ENCODE measurements at regions not wholly inside any gene's neighbourhood (a gene's known extent, or its start where the extent isn't known, plus 50 kb on each side); places are given as distances from the start of the nearest gene placed in this dataset.

- CTCF ChIA-PET: no interaction called here
- H3K4me1 Mint-ChIP-seq: no peaks in the 10 kb centered on the region
- no peak overlapping the region for H3K4me3 Mint-ChIP-seq
- DNase-seq: no peak
- H3K27me3 Mint-ChIP-seq: no peaks in the 10 kb centered on the region
- no peaks in the 10 kb centered on the region for H3K9me3 Mint-ChIP-seq
- H3K36me3 Mint-ChIP-seq (ENCODE audit: low read depth): no peaks in the 10 kb centered on the region
- no peak overlapping the region for H3K27ac Mint-ChIP-seq
- POLR2A ChIA-PET: no interaction called here
These were observed 573.6 kb downstream of the INSC start for GRCh38 chr11:15688351-15688792.

DNA sequence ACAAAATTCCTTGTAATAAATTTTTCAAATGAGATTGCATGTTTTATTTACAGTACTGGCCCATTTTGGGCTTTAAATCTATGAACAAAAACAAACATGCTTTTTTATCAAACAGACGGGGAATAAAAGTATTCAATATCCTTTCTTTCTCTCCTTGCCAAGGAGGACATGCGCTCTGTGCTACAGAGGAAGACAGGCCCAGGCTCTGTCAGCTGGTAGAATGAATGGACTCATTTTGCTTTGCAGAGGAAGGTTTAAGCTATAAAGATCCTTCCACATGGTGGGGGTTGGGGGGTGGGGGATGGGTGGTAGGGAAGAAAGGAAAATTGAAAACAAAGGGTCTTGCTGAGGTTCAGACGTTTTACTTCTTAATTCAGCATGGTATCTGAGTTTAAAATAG lies 575.6 kb downstream of the INSC start:
- no peaks in the 10 kb centered on the region for H3K9me3 Mint-ChIP-seq
- no peak overlapping the region for H3K4me3 Mint-ChIP-seq
- no peak overlapping the region for H3K27ac Mint-ChIP-seq
- no peaks in the 10 kb centered on the region for H3K27me3 Mint-ChIP-seq
- CTCF ChIA-PET: no interaction called here
- no peaks in the 10 kb centered on the region for H3K36me3 Mint-ChIP-seq (ENCODE audit: low read depth)
- no peaks in the 10 kb centered on the region for H3K4me1 Mint-ChIP-seq
- POLR2A ChIA-PET: no interaction called here
- DNase-seq: no peak

DNA sequence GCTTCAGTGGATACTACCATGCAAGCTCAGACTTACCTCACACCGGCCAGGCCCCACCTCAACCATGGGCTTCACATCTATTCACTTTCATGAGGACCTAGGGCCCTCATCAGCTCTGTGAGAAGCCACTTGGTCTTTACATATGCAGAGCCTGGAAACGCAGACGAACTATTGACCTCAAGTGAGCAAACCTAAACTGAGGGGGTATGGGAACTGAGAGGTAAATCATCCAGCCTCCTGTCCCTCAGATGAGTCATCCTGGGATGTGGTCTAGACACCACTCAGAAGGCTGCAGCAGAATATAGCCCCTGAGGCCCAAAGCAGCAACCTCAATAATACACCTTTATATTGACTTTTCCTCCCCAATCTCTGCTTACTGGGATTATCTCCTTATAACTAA lies 578.0 kb downstream of the INSC start:
- Mint-ChIP-seq H3K9me3 (no peaks in the 10 kb centered on the region), H3K4me1 (no peaks in the 10 kb centered on the region), H3K4me3 (no peak overlapping the region), H3K36me3 (ENCODE audit: low read depth) (no peaks in the 10 kb centered on the region), H3K27me3 (no peaks in the 10 kb centered on the region), H3K27ac (no peak overlapping the region)
- no peak for DNase-seq
- CTCF ChIA-PET: no interaction called here
- POLR2A ChIA-PET: no interaction called here

DNA sequence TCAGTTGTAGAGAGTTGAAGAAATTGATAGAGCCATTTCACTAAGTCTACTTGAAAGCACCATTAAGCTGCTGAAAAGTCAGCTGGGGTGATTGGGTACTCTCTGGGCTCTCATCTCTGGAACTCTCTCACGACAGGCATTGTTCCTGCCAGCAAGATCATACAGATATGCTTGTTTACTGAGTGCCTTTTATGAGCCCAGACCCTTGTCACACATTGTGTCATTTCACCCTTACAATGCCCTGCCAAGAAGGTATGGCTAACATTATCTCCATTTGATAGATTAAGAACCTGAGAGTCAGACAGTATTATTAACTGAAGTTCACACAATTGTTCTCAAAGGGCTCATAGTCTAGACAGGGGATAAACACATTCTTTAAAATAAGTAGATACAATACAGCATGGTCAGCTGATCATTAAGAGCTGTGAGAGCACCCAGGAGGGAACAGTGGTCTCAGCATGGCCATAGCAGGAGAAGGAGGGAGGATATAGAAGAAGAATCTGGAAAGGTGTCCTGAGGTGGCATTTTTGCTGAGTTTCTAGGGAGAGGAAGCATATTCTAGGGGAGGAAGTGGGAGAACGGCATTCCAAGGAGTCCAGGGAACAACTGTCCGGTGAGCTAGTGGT lies 580.5 kb downstream of the INSC start:
- ChIA-PET POLR2A (no interaction called here), CTCF (interaction anchor here (1.9 kb wide), 1 partner anchor 8 kb away, joined by 4 read pairs; no protein-coding TSS in a partner anchor)
- Mint-ChIP-seq H3K4me3 (no peak overlapping the region), H3K4me1 (no peaks in the 10 kb centered on the region), H3K27me3 (no peaks in the 10 kb centered on the region), H3K27ac (no peak overlapping the region), H3K9me3 (no peaks in the 10 kb centered on the region), H3K36me3 (ENCODE audit: low read depth) (no peaks in the 10 kb centered on the region)
- DNase-seq: no peak

GRCh38 chr11:15696069-15696468 lies 581.3 kb downstream of the INSC start:
- POLR2A ChIA-PET: no interaction called here
- no peak for DNase-seq
- H3K4me1 Mint-ChIP-seq: no peaks in the 10 kb centered on the region
- H3K27me3 Mint-ChIP-seq: no peaks in the 10 kb centered on the region
- H3K36me3 Mint-ChIP-seq (ENCODE audit: low read depth): no peaks in the 10 kb centered on the region
- H3K9me3 Mint-ChIP-seq: no peaks in the 10 kb centered on the region
- no peak overlapping the region for H3K27ac Mint-ChIP-seq
- H3K4me3 Mint-ChIP-seq: no peak overlapping the region
- CTCF ChIA-PET: interaction anchor here (1.9 kb wide), 1 partner anchor 7 kb away, joined by 4 read pairs; no protein-coding TSS in a partner anchor

DNA sequence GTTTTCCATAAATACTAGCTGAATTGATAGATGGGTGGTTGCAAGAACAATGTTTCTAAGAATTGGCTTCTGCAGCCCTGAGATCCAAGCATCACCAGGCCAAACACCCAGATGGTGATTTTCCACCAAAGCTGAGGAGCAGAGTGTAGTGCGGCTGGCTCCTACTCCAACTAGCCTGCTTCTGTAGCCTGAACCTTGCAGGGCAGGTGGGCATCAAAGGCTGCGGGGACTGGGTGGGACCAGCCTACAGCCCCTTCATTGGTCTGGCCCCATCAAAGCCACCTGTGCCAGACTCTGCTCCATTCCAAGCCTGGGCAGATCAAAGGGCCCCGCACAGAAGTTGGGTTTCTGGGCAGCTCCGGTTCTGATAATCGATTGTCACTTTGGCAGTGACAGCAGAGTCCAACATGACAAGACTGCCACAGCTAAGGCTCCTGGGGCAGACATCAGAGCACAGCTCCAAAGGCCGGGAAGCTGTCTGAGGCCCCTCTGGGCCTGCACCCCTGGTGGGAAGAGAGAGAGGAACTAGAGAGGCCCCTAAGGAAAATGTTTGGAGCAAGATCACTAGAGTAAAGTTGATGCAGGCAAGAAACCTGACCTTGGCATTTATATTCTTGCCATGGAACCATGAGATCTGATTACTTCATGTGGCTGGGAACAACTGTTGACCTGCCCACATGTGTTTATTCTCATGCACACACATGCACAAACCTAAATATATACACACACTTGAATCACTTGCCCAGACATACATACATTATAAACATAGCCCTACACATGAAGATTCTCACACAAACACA lies 582.9 kb downstream of the INSC start:
- H3K36me3 Mint-ChIP-seq (ENCODE audit: low read depth): no peaks in the 10 kb centered on the region
- H3K4me1 Mint-ChIP-seq: no peaks in the 10 kb centered on the region
- CTCF ChIA-PET: no interaction called here
- no peaks in the 10 kb centered on the region for H3K9me3 Mint-ChIP-seq
- no peaks in the 10 kb centered on the region for H3K27me3 Mint-ChIP-seq
- H3K27ac Mint-ChIP-seq: no peak overlapping the region
- no peak for DNase-seq
- POLR2A ChIA-PET: no interaction called here
- H3K4me3 Mint-ChIP-seq: no peak overlapping the region

DNA sequence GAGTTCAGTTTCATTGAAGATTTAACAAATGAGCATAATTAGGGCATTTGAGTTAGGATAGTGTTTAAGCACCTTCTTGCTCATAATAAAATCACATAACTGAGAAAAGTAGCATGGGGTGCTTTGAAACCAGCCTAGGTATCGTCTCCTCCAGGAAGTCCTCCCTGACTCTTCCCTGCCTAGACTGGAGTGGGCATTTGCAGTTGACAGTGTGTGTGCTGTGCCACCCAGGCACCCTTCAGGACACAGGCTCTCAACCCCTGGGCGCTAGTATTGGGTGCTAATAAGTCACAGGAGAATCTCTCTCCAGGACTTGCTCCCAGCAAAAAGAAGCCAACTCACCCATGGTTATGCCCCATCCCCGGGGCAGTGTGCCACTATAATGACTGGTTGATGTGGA lies 584.1 kb downstream of the INSC start:
- CTCF ChIA-PET: no interaction called here
- H3K27ac Mint-ChIP-seq: no peak overlapping the region
- no peaks in the 10 kb centered on the region for H3K9me3 Mint-ChIP-seq

GRCh38 chr11:15699978-15700377 lies 585.3 kb downstream of the INSC start:
- POLR2A ChIA-PET: no interaction called here
- CTCF ChIA-PET: no interaction called here

More for the DNA sequence above, 584.1 kb downstream of the INSC start:
- H3K27me3 Mint-ChIP-seq: no peaks in the 10 kb centered on the region
- POLR2A ChIA-PET: no interaction called here
- no peaks in the 10 kb centered on the region for H3K4me1 Mint-ChIP-seq
- no peaks in the 10 kb centered on the region for H3K36me3 Mint-ChIP-seq (ENCODE audit: low read depth)
- H3K4me3 Mint-ChIP-seq: no peak overlapping the region
- DNase-seq: no peak

GRCh38 chr11:15700456-15700855 lies 585.7 kb downstream of the INSC start:
- CTCF ChIA-PET: no interaction called here
- H3K27ac Mint-ChIP-seq: no peak overlapping the region

More at GRCh38 chr11:15699978-15700377, 585.3 kb downstream of the INSC start:
- Mint-ChIP-seq H3K27ac (no peak overlapping the region), H3K9me3 (no peaks in the 10 kb centered on the region), H3K4me3 (no peak overlapping the region), H3K27me3 (no peaks in the 10 kb centered on the region), H3K4me1 (no peaks in the 10 kb centered on the region), H3K36me3 (ENCODE audit: low read depth) (no peaks in the 10 kb centered on the region)
- DNase-seq: no peak

GRCh38 chr11:15704064-15704463 lies 589.3 kb downstream of the INSC start:
- POLR2A ChIA-PET: no interaction called here
- Mint-ChIP-seq H3K9me3 (no peaks in the 10 kb centered on the region), H3K4me1 (no peaks in the 10 kb centered on the region), H3K4me3 (no peak overlapping the region), H3K27me3 (no peaks in the 10 kb centered on the region), H3K27ac (no peak overlapping the region), H3K36me3 (ENCODE audit: low read depth) (no peaks in the 10 kb centered on the region)
- CTCF ChIA-PET: interaction anchor here (1.5 kb wide), 1 partner anchor 9 kb away, joined by 4 read pairs; no protein-coding TSS in a partner anchor
- DNase-seq: no peak

More at GRCh38 chr11:15700456-15700855, 585.7 kb downstream of the INSC start:
- H3K27me3 Mint-ChIP-seq: no peaks in the 10 kb centered on the region
- H3K4me3 Mint-ChIP-seq: no peak overlapping the region
- H3K9me3 Mint-ChIP-seq: no peaks in the 10 kb centered on the region
- H3K4me1 Mint-ChIP-seq: no peaks in the 10 kb centered on the region
- POLR2A ChIA-PET: no interaction called here
- DNase-seq: no peak
- H3K36me3 Mint-ChIP-seq (ENCODE audit: low read depth): no peaks in the 10 kb centered on the region

- no peaks in the 10 kb centered on the region for H3K36me3 Mint-ChIP-seq (ENCODE audit: low read depth)
- CTCF ChIA-PET: no interaction called here
- no peak overlapping the region for H3K4me3 Mint-ChIP-seq
- no peak for DNase-seq
- H3K27me3 Mint-ChIP-seq: no peaks in the 10 kb centered on the region
- POLR2A ChIA-PET: no interaction called here
- no peaks in the 10 kb centered on the region for H3K9me3 Mint-ChIP-seq
- H3K4me1 Mint-ChIP-seq: no peaks in the 10 kb centered on the region
- H3K27ac Mint-ChIP-seq: no peak overlapping the region
These were observed 589.8 kb downstream of the INSC start for GRCh38 chr11:15704556-15704955.

DNA sequence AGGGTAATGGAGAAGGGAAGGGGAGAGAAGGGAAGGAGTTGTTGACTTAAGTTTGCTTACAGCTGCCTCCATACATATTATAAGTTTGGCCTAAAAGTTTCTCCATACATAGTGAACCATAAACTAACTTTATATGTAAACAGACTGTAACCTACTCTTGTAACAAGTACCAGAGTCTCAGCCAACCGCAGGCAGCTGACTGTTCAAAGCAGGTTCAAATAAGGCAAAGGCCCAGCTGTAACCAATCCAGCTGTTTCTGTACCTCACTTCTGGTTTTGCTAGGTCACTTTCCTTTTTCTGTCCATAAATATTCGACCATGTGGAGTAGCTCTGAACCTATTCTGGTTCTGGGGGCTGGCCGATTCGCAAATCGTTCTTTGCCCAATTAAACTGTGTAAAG lies 591.2 kb downstream of the INSC start:
- Mint-ChIP-seq H3K4me1 (no peaks in the 10 kb centered on the region), H3K27ac (no peak overlapping the region), H3K27me3 (no peaks in the 10 kb centered on the region), H3K36me3 (ENCODE audit: low read depth) (no peaks in the 10 kb centered on the region), H3K4me3 (no peak overlapping the region), H3K9me3 (no peaks in the 10 kb centered on the region)
- DNase-seq: no peak
- CTCF ChIA-PET: no interaction called here
- POLR2A ChIA-PET: no interaction called here

DNA sequence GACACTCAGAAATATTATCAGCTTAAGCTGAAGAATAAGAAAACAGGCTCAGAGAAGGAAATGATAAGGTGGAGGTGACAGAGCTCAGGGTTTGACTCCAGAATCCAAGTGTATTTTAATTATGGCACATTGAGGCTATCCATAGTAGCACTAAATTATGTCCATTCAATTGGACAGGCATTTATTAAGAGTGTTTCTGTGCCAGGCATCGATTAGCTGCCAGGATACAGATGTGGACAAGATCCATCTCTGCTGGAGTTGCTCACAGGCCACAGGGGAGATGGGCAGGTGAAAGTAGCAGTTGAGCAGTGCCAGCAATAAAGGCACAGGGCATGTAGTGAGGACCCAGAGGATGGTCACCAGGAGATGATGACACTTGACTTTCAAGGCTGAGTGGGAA lies 592.5 kb downstream of the INSC start:
- Mint-ChIP-seq H3K4me3 (no peak overlapping the region), H3K4me1 (no peaks in the 10 kb centered on the region), H3K27ac (no peak overlapping the region), H3K36me3 (ENCODE audit: low read depth) (no peaks in the 10 kb centered on the region), H3K27me3 (no peaks in the 10 kb centered on the region), H3K9me3 (no peaks in the 10 kb centered on the region)
- CTCF ChIA-PET: no interaction called here
- POLR2A ChIA-PET: no interaction called here
- DNase-seq: no peak

- POLR2A ChIA-PET: no interaction called here
- Mint-ChIP-seq H3K36me3 (ENCODE audit: low read depth) (no peaks in the 10 kb centered on the region), H3K27ac (no peak overlapping the region), H3K27me3 (no peaks in the 10 kb centered on the region), H3K4me3 (no peak overlapping the region), H3K9me3 (no peaks in the 10 kb centered on the region), H3K4me1 (no peaks in the 10 kb centered on the region)
- CTCF ChIA-PET: no interaction called here
- no peak for DNase-seq
These were observed 593.2 kb downstream of the INSC start for GRCh38 chr11:15707971-15708370.

Measured in activated CD4-positive, alpha-beta T cell treated with anti-CD3 and anti-CD28 coated beads, Interleukin-2, amount 10 ng/mL, durations not matched to agents 7 days and 5 days (primary cell).